ENCODE measurements at regions not wholly inside any gene's neighbourhood (a gene's known extent, or its start where the extent isn't known, plus 50 kb on each side); places are given as distances from the start of the nearest gene placed in this dataset.

- TF ChIP-seq BORCS8-MEF2B (CRISPR knock-in tag; IDR thresholded peaks at IDR 0.05) = no peak
- TF ChIP-seq ETV5 (CRISPR knock-in tag; IDR thresholded peaks at IDR 0.05; ENCODE audit: borderline replicate concordance) = no peak
- no peak for TF ChIP-seq ZFP36 (IDR thresholded peaks at IDR 0.05; ENCODE audit: borderline replicate concordance, low read depth, low read length, partially characterized antibody)
- no peak for TF ChIP-seq ZSCAN30 (CRISPR knock-in tag; IDR thresholded peaks at IDR 0.05)
- TF ChIP-seq NFE2L2 (IDR thresholded peaks at IDR 0.05; ENCODE audit: low read length) = no peak
- no peak for TF ChIP-seq TRIM24 (CRISPR knock-in tag; IDR thresholded peaks at IDR 0.05)
- no peak for TF ChIP-seq CTCF (CRISPR knock-in tag; IDR thresholded peaks at IDR 0.05)
- TF ChIP-seq ZNF83 (CRISPR knock-in tag; IDR thresholded peaks at IDR 0.05; ENCODE audit: borderline replicate concordance) = no peak
- no peak for TF ChIP-seq JUNB (CRISPR knock-in tag; IDR thresholded peaks at IDR 0.05; ENCODE audit: borderline replicate concordance)
- TF ChIP-seq NFIC (IDR thresholded peaks at IDR 0.05; ENCODE audit: low read length) = no peak
- TF ChIP-seq HINFP (CRISPR knock-in tag; IDR thresholded peaks at IDR 0.05; ENCODE audit: low read depth) = no peak
Measured at GRCh38 chr4:43781125-43781524, 667.5 kb downstream of the KCTD8 start.

Data from HepG2 (cell line).